Parathyroid adenoma (tissue), 2 donors: ENCODE measurements at regions not wholly inside any gene's neighbourhood (a gene's known extent, or its start where the extent isn't known, plus 50 kb on each side); places are given as distances from the start of the nearest gene placed in this dataset.
A peak's percentile ranks its signal among the peaks of the same experiment; 100 is the strongest.

Experiments used
- H2AFZ ChIP-seq: fragments of 300-600 bp; sonication (generic); one replicate; pipeline ENCODE4 v1.7.0; 2017; ENCODE audit warnings: antibody characterized with exemption, mild to moderate bottlenecking
- H3K27ac ChIP-seq: fragments of 300-600 bp; sonication (generic); one replicate; pipeline ENCODE4 v1.7.0; 2017
- H3K27me3 ChIP-seq: fragments of 300-600 bp; sonication (generic); one replicate; pipeline ENCODE4 v1.7.0; 2017; ENCODE audit warnings: low read length; ENCODE audit not compliant: control insufficient read depth, insufficient read depth
- H3K36me3 ChIP-seq: fragments of 300-600 bp; sonication (generic); one replicate; pipeline ENCODE4 v1.7.0; 2017; ENCODE audit warnings: low read length; ENCODE audit not compliant: control insufficient read depth, insufficient read depth
- H3K4me1 ChIP-seq: fragments of 300-600 bp; sonication (generic); one replicate; pipeline ENCODE4 v1.7.0; 2017; ENCODE audit warnings: control low read depth
- H3K4me2 ChIP-seq: fragments of 300-600 bp; sonication (generic); one replicate; pipeline ENCODE4 v1.7.0; 2017; ENCODE audit warnings: low read length
- H3K4me3 ChIP-seq: fragments of 300-600 bp; sonication (generic); one replicate; pipeline ENCODE4 v1.7.0; 2017; ENCODE audit warnings: low read depth, low read length
- H3K79me2 ChIP-seq: fragments of 300-600 bp; sonication (generic); one replicate; pipeline ENCODE4 v1.7.0; 2017; ENCODE audit warnings: control low read depth
- H3K9ac ChIP-seq: fragments of 300-600 bp; sonication (generic); one replicate; pipeline ENCODE4 v1.7.0; 2017; ENCODE audit warnings: mild to moderate bottlenecking
- H3K9me3 ChIP-seq: fragments of 300-600 bp; sonication (generic); one replicate; pipeline ENCODE4 v1.7.0; 2017; ENCODE audit warnings: low read length; ENCODE audit not compliant: control insufficient read depth
- CTCF ChIP-seq: fragments of 300-600 bp; sonication (generic); IDR thresholded peaks from one replicate; pipeline ENCODE4 v1.7.0; 2017; ENCODE audit warnings: antibody characterized with exemption, mild to moderate bottlenecking
- donor health status: primary hyperparathyroidism.

GRCh38 chr5:68542207-68542606, 326.7 kb downstream of the PIK3R1 start:
- Histone ChIP-seq H3K9ac (no peak overlapping the region), H2AFZ (no peak overlapping the region), H3K27ac (peak overlapping the region; percentile 33), H3K9me3 (no peaks in the 10 kb centered on the region), H3K4me3 (no peak overlapping the region), H3K4me1 (peaks cover 61% of the 10 kb centered on the region), H3K36me3 (no peaks in the 10 kb centered on the region), H3K27me3 (no peaks in the 10 kb centered on the region), H3K4me2 (no peak overlapping the region), H3K79me2 (no peaks in the 10 kb centered on the region)
- TF ChIP-seq CTCF: no peak

DNA sequence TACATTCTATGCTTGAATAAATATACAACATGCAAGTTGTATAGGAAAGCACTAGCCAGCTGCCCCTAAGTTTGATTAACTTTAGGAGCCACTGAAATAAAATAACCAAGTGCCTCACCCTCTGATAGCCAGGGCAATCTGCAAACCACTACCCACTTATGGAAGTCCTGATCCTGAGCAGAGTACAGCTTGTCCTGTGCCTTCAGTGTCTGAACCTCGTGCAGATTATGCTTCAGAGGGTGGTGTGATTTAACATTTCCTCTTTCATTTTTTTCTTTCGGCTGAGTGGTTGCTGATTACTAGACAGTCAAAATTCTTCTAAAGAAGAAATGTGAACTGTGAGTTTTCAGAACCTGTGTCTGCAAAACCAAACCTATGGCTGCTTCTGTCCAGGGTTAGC, 327.7 kb downstream of the PIK3R1 start:
- H2AFZ ChIP-seq: peak overlapping the region; percentile 57
- no peaks in the 10 kb centered on the region for H3K9me3 ChIP-seq
- peak overlapping the region; percentile 87 for H3K27ac ChIP-seq
- peaks cover 68% of the 10 kb centered on the region for H3K4me1 ChIP-seq
- no peaks in the 10 kb centered on the region for H3K27me3 ChIP-seq
- TF ChIP-seq CTCF: no peak
- no peaks in the 10 kb centered on the region for H3K79me2 ChIP-seq
- H3K9ac ChIP-seq: no peak overlapping the region
- no peak overlapping the region for H3K4me3 ChIP-seq
- H3K36me3 ChIP-seq: no peaks in the 10 kb centered on the region
- H3K4me2 ChIP-seq: no peak overlapping the region

DNA sequence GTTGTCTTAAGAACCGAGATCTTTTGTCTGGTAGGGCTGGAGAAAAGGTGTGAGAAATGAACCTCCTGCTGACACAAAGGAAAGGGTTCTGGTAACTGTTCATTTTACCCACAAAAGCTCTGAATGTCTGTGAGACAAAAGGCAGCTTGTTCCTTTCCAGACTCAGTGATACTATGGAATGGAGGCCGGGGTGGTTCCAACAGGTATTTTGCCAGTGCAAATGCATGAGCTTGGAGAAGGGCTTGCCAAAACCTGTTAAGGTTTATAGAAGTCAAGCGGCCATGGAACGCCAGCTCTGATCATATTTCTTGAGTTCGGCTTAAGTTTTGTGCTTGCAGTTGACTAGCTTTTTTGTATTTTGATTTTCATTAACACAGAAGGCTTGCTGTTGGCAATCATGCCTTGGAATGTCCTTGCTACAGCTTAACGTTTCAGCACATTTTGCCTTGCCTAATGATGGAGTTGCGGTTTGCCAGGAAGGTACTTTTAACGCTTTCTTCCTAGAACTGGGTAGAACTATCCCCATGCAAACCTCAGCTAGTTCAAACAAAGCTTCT, 328.6 kb downstream of the PIK3R1 start:
- peak overlapping the region; percentile 57 for H2AFZ ChIP-seq
- H3K4me1 ChIP-seq: peaks cover 69% of the 10 kb centered on the region
- TF ChIP-seq CTCF: no peak
- no peaks in the 10 kb centered on the region for H3K9me3 ChIP-seq
- peak overlapping the region; percentile 87 for H3K27ac ChIP-seq
- H3K27me3 ChIP-seq: no peaks in the 10 kb centered on the region
- peak overlapping the region; percentile 12 for H3K9ac ChIP-seq
- H3K4me3 ChIP-seq: no peak overlapping the region
- H3K79me2 ChIP-seq: no peaks in the 10 kb centered on the region
- H3K4me2 ChIP-seq: peak overlapping the region; percentile 53
- H3K36me3 ChIP-seq: no peaks in the 10 kb centered on the region

- no peaks in the 10 kb centered on the region for H3K27me3 ChIP-seq
- no peaks in the 10 kb centered on the region for H3K36me3 ChIP-seq
- H2AFZ ChIP-seq: peak overlapping the region; percentile 57
- H3K4me2 ChIP-seq: peak overlapping the region; percentile 53
- peak overlapping the region; percentile 87 for H3K27ac ChIP-seq
- H3K9me3 ChIP-seq: no peaks in the 10 kb centered on the region
- peaks cover 71% of the 10 kb centered on the region for H3K4me1 ChIP-seq
- peak overlapping the region; percentile 12 for H3K9ac ChIP-seq
- TF ChIP-seq CTCF: no peak
- no peaks in the 10 kb centered on the region for H3K79me2 ChIP-seq
- H3K4me3 ChIP-seq: no peak overlapping the region
Measured at GRCh38 chr5:68544648-68545552, 329.3 kb downstream of the PIK3R1 start.
